ENCODE measurements at regions not wholly inside any gene's neighbourhood (a gene's known extent, or its start where the extent isn't known, plus 50 kb on each side); places are given as distances from the start of the nearest gene placed in this dataset.

- TF ChIP-seq CTCF (IDR thresholded peaks at IDR 0.05) (no peak), POLR2A (IDR thresholded peaks at IDR 0.05) (no peak)
These were observed 379.4 kb downstream of the CDH2 start for GRCh38 chr18:27797484-27797883.

Data from lower leg skin (tissue), 3 donors.